ENCODE measurements at regions not wholly inside any gene's neighbourhood (a gene's known extent, or its start where the extent isn't known, plus 50 kb on each side); places are given as distances from the start of the nearest gene placed in this dataset.
"Not testable (repeated sequence)": the region's sequence is repeated elsewhere in the genome, so short reads cannot be mapped to it uniquely, and the experiment has no call there.

DNA sequence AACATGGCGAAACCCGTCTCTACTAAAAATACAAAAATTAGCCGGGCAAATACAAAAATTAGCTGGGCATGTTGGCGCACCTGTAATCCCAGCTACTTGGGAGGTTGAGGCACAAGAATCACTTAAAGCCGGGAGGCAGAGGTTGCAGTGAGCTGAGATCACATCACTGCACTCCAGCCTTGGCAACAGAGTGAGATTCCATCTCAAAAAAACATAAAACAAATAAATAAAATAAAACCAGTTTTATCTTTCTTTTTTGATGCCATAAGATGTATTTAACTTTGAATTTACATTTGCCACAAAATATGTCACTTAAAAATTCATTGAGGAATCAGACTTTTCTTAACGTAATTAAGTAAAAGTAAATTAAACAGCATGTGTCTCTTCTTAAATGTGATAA lies 113.3 kb upstream of the ERRFI1 start:
- no peak for DNase-seq

- DNase-seq, result no peak
These were observed 112.6 kb upstream of the ERRFI1 start for GRCh38 chr1:8138673-8139072.

DNA sequence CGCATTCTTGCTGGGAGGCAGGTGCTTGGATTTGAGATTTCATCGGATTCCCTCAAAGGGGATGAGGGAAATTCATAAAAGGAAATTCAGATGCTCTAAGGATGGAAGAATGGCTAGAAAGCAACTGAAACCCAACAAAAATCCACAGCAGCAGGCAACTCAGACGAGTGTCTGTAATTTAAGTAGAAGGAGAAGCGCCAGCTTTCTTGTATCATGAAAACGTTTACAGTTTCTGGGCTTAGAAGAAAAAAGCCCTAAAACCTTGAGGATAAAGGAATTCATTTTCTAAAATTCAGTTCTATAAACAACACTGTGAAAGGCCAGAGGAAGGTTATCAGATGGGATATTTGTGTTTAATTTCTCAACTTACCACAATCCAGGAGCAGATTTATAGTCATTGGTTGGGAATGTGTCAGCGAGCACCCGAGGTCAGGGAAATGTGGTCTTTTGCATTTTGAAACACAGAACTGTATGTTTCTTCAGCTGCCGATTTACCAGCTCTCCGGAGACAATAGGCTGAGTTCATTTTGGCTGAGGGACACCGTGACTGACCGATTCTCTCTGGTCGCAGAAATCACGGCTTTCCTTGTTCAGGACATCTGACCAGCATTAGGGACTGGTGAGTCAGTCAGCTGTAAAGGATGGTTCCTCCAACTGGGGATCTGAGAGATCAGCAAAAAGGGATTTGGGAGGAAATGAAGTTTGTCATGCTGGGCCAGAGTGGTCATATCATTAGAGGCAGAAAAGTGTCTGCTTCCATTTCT lies 111.6 kb upstream of the ERRFI1 start:
- no peak for DNase-seq

GRCh38 chr1:8136766-8137165 lies 110.7 kb upstream of the ERRFI1 start:
- no peak for DNase-seq

DNA sequence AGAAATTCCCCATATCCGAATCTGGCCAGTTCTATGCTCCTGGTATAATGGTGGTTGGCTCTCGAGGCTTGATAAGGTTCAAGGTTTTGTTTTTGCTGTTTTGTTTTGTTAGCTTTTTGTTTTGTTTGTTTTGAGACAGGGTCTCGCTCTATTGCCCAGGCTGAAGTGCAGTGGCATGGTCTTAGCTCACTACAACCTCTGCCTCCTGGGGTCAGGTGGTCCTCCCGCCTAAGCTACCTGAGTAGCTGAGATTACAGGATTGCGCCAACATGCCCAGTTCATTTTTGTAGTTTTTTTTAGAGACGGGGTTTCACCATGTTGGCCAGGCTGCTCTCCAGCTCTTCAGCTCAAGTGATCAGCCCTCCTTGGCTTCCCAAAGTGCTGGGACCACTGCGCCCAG lies 109.1 kb upstream of the ERRFI1 start:
- no peak for DNase-seq

GRCh38 chr1:8134546-8135235 lies 108.6 kb upstream of the ERRFI1 start:
- no peak for DNase-seq

DNA sequence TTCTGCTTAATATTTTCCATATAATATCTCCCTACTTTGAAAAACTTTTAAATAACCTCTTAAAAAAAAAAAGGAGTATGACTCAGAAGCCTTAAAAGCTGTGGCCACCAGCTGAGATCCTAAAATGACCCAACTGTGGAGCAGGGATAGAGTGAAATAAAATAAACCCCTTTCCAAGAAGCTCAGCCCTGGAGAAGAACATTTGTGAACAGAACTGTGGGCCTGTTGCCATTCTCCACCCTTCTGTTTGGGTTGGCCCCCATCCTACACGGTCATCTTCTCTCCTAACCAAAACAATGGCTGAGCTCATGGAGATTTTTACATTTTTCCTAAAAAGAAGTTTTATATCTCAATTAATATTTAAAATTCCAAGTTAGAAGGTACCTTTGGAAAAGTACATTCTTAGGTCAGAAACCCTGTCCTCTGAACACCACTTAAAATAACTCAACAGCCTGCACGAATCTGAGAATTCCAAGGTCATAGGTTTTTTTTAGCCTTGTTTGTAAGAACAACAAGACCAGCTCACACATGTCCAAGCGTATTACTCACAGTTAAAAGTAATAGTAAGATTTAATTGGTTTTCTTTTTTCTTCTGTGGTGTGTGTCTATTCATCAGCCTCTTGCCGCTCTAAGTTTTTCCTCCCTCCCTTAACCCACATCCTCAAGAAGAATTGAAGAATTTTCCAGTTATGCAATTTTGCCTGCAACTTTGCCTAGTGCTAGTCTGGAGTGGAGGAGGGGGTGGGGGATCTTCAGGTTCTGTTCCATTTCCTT lies 107.7 kb upstream of the ERRFI1 start:
- DNase-seq, result no peak

DNA sequence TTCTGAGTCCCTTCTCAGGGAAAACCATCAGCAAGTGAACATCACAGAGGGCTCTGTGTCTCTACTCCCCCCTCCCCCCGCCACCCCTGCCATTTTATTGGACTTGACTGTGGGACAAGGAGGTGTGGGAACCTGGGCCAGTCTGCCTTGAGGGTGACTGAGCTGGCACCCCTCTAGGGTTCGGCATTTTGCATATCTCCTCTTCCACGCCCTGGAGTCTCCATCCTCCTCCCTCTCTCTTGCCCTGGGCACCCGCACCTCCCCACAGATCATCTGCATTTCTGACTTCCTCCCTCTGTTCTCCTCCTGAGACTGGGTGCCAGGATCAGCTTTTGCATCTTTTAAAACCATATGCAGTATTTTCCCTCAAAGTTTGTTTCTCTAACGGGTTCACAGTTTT lies 107.1 kb upstream of the ERRFI1 start:
- DNase-seq, result no peak

DNA sequence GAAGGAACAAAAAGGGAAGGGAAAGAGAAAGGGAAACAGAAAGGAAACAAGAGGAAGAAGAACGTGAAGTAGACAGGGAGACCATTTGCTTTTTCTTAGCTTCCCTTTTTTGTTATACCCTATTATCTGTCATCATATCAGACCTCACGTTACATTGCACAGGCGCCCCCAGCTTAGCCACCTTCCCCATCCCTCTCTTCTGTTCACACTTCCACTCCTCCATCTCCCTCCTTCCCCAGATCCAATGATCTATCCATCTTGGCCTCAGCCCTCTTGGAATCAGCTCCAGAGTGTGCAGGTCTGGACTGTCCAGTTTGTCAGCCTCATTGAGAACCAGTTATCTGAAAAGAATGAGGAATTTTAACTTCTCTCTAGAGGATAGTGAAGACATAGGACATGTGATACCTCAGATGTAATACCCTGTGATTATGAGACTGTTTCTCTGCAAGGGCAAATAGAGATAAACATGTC lies 101.1 kb upstream of the ERRFI1 start:
- DNase-seq, result no peak

GRCh38 chr1:8122477-8123407 lies 96.6 kb upstream of the ERRFI1 start:
- no peak for DNase-seq

DNA sequence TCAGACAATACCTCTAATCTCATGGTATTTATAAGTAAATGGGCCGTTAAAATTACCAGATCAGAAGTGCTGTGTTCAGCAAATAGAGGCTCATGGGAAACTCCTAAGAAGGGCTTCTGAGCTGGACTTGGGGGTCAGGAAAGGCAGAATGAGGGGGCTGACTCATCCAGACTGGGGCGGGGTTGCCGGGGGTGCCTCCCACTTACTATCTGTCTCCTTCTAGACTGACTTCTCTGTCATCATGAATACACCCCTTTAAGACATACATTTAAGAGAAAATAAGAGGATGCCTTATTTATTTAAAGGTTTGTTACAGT lies 96.0 kb upstream of the ERRFI1 start:
- DNase-seq, result no peak

- DNase-seq, result no peak
These were observed 95.4 kb upstream of the ERRFI1 start for GRCh38 chr1:8121261-8122159.

- DNase-seq, result no peak
These were observed 94.7 kb upstream of the ERRFI1 start for GRCh38 chr1:8120693-8121260.

DNA sequence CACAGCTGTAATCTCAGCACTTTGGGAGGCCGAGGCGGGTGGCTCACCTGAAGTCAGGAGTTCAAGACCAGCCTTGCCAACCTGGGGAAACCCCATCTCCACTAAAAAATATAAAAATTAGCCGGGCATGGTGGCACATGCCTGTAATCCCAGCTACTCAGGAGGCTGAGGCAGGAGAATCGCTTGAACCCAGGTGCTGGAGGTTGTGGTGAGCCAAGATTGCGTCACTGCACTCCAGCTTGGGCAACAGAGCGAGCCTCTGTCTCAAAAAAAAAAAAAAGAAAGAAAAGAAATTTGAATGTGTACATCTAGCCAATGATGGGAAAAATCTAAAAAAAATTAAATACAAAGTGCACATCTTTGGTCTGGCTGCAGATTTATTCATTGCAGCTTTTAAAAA lies 92.6 kb upstream of the ERRFI1 start:
- DNase-seq, result not testable (repeated sequence)

- no peak for DNase-seq
These were observed 91.9 kb upstream of the ERRFI1 start for GRCh38 chr1:8118031-8118451.

DNA sequence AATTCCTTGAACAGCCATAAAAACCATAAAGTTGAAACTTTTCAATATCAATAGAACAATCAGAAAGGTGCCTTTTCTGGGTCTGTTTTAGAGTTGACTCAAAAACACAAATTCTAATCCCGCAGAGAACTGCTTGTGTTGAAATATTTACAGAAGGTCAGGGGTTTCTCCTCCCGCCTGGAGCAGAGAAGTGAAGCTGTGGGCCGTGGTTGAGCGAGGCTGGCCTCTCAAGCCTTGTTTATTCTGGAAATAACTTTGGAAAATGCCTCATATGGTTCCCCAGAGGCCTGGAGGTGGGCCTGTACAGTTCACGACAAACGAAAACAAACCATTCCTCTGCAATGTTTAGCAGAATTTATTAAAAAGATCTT lies 90.8 kb upstream of the ERRFI1 start:
- no peak for DNase-seq

DNA sequence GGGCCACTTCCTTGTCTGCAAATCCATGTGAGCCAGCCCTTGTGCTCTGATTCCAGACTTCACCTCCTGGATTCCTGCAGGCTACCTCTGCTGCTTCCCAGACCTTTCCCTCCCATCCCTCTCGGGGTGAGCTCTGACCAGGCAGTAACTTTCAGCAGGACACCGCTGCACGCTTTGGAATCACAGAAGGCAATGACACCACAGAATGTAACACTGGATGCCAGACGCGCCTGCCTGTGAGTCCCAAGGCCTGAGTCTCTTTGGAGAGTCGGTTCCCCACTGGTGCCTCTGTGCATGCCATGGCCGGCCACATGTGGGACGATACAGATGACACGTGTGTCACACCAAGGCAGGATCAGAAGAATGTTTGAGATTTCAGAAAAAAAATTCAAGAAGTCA lies 89.7 kb upstream of the ERRFI1 start:
- DNase-seq, result no peak

DNA sequence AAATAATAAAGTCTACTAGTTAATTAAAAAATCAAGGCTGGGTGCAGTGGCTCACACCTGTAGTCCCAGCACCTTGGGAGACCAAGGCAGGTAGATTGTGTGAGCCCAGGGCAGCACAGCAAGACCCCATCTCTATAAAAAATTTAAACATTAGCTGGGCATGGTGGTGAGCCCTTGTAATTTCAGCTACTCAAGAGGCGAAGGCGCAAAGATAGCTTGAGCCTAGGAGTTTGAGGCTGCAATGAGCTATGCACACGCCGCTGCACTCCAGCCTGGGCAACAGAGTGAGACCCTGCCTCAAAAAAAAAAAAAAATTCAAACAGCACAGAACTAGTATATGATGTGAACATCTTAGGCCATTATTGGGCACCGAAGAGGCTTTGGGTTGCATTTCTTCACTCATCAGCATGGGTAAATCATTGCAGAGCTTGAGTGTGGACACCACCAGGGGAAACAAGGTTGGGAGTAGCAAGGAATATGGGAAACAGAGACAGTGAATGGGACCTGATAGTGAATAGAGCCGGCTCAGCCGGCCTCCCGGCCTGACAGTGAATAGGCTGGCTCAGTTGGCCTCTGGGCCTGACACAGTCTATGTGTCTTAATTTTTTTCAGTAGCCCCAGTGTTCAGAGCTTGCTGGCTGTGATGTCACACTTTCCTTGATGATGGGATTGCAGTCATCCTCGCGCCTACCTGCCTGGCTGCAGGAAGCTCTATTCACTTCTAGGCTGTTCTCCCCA lies 89.1 kb upstream of the ERRFI1 start:
- no peak for DNase-seq

DNA sequence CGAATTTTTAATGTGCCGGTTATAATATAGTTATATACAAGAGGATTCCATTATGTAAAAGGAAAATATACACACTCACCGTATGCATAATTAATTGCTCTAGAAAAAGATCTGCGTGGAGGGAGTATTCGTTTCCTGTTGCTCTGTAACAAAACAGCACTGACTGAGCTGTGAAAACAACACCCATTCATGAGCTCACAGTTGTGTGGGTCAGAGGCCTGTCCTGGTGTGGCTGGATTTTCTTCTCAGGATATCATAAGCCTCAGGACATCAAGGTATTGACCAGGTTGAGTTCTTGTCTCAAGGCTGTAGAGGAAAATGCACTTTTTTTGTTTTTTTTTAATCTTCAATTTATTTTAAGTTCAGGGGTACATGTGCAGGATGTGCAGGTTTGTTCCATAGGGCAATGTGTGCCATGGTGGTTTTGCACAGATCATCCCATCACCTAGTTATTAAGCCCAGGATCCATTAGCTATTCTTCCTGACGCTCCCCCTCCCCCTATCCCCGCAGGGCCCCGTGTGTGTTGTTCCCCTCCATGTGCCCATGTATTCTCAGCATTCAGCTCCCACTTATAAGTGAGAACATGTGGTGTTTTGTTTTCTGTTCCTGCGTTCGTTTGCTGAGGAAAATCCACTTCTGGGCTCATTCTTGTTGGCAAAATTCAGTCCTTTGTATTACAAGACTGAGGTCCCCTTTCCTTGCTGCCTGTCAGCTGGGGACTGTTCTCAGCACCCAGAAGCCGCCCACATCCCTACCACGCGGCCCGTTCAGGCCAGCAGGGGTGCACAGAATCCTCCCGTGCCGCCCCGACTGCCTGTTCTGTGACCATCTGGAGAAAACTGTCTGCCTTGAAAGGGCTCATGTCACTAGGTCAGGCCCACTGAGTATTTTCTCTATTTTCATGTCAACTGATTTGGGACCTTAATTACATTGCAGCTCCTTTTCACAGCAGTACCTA lies 87.4 kb upstream of the ERRFI1 start:
- DNase-seq, result no peak
